ENCODE measurements at regions not wholly inside any gene's neighbourhood (a gene's known extent, or its start where the extent isn't known, plus 50 kb on each side); places are given as distances from the start of the nearest gene placed in this dataset.

DNA sequence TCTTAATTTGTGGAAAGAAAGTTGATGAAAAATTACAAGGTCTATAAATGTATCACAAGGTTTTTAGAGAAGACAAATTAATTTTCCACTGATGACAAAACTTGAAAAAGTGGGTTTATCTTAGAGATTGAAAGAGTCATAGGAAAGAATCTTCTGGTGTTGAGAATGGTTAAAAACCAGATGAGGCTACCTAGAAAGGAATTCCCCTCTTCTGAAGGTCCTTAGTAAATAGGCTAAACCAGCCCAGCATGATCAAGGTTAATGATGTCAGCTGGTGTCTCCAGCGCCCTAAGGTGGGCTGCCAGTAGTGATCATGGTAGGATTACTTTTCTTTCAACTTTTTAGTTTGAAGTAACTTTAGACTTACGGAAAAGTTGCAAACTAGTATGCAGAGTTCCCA lies 71.8 kb upstream of the PGRMC2 start:
- TF ChIP-seq POLR2A (IDR thresholded peaks at IDR 0.05): no peak
- TF ChIP-seq, protein P1, sequence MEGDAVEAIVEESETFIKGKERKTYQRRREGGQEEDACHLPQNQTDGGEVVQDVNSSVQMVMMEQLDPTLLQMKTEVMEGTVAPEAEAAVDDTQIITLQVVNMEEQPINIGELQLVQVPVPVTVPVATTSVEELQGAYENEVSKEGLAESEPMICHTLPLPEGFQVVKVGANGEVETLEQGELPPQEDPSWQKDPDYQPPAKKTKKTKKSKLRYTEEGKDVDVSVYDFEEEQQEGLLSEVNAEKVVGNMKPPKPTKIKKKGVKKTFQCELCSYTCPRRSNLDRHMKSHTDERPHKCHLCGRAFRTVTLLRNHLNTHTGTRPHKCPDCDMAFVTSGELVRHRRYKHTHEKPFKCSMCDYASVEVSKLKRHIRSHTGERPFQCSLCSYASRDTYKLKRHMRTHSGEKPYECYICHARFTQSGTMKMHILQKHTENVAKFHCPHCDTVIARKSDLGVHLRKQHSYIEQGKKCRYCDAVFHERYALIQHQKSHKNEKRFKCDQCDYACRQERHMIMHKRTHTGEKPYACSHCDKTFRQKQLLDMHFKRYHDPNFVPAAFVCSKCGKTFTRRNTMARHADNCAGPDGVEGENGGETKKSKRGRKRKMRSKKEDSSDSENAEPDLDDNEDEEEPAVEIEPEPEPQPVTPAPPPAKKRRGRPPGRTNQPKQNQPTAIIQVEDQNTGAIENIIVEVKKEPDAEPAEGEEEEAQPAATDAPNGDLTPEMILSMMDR (IDR thresholded peaks at IDR 0.05 in 8 of 11, conservative IDR thresholded peaks at IDR 0.05 in 3 of 11): no peak
- no peak for TF ChIP-seq POLR2AphosphoS5 (IDR thresholded peaks at IDR 0.05)
